ENCODE measurements at regions not wholly inside any gene's neighbourhood (a gene's known extent, or its start where the extent isn't known, plus 50 kb on each side); places are given as distances from the start of the nearest gene placed in this dataset.

DNA sequence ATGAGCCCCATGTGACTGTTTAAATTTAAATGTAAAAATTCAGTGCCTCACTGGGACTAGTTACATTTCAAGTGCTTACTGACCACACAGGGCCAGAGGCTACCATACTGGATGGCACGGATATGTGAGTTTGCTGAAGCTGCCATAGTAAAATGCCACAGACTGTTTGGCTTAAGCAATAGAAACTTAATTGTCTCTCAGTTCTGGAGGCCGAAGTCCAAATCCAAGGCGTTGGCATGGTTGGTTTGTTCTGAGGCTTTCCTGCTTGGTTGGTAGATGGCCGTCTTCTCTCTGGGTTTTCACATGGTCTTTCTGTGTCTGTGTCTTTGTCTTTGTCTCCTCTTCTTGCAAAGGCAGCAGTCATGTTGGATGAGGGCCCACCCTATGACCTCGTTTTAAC lies 878.9 kb upstream of the RBFOX1 start (continued):
- TF ChIP-seq, protein P1, sequence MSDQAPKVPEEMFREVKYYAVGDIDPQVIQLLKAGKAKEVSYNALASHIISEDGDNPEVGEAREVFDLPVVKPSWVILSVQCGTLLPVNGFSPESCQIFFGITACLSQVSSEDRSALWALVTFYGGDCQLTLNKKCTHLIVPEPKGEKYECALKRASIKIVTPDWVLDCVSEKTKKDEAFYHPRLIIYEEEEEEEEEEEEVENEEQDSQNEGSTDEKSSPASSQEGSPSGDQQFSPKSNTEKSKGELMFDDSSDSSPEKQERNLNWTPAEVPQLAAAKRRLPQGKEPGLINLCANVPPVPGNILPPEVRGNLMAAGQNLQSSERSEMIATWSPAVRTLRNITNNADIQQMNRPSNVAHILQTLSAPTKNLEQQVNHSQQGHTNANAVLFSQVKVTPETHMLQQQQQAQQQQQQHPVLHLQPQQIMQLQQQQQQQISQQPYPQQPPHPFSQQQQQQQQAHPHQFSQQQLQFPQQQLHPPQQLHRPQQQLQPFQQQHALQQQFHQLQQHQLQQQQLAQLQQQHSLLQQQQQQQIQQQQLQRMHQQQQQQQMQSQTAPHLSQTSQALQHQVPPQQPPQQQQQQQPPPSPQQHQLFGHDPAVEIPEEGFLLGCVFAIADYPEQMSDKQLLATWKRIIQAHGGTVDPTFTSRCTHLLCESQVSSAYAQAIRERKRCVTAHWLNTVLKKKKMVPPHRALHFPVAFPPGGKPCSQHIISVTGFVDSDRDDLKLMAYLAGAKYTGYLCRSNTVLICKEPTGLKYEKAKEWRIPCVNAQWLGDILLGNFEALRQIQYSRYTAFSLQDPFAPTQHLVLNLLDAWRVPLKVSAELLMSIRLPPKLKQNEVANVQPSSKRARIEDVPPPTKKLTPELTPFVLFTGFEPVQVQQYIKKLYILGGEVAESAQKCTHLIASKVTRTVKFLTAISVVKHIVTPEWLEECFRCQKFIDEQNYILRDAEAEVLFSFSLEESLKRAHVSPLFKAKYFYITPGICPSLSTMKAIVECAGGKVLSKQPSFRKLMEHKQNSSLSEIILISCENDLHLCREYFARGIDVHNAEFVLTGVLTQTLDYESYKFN (CRISPR knock-in tag; conservative IDR thresholded peaks at IDR 0.05) = no peak
- TF ChIP-seq DRAP1 (CRISPR knock-in tag; IDR thresholded peaks at IDR 0.05) = no peak

- intact Hi-C loops (cut with micrococcal nuclease; ENCODE audit: unreplicated experiment) (no loop called here), in situ Hi-C loops (cut with HindIII; ENCODE audit: extremely low pct_ligation_motif_present, low pct_unique_long_range_greater_than_20kb) (no loop called here)
- no peak for FAIRE-seq
- Histone ChIP-seq H3K4me3 (replicated peaks in 1 of 3; ENCODE audit: insufficient read depth in 1 of 3, low read depth in 2 of 3, low read length in 3 of 3) (no peak overlapping the region), H3K9ac (ENCODE audit: insufficient read depth, low read depth, low read length) (no peak overlapping the region), H3K27me3 (ENCODE audit: control insufficient read depth in 1 of 2, insufficient read depth in 2 of 2, low read length in 2 of 2) (no peaks in the 10 kb centered on the region), H3K4me1 (ENCODE audit: insufficient read depth, low read length) (no peaks in the 10 kb centered on the region), H3K79me2 (ENCODE audit: insufficient read depth, low read length) (no peaks in the 10 kb centered on the region), H3K9me3 (ENCODE audit: low read length) (peaks cover 11% of the 10 kb centered on the region), H2AFZ (ENCODE audit: low read length) (no peak overlapping the region), H3K4me2 (ENCODE audit: low read depth, low read length) (no peak overlapping the region), H3K27ac (ENCODE audit: extremely low read length, insufficient read depth, low read length) (no peak overlapping the region), H3K36me3 (replicated peaks in 1 of 2; ENCODE audit: control insufficient read depth in 1 of 2, insufficient read depth in 2 of 2, low read length in 2 of 2) (no peaks in the 10 kb centered on the region), H4K20me1 (ENCODE audit: insufficient read depth, low read length) (no peaks in the 10 kb centered on the region)
- CTCF ChIA-PET (ENCODE audit: low intra/inter-chr PET ratio, low total read pairs) = no interaction called here
- no peak for ATAC-seq
- POLR2A ChIA-PET = no interaction called here
- DNase-seq (ENCODE audit: low spot score) = no peak
- no TSS peak for BruUV-seq (replicated peaks)
- WGBS (ENCODE audit: low lambda C conversion rate) = 46% methylated on average over 17 of the region's 17 CpGs
- TF ChIP-seq ZNF251 (CRISPR knock-in tag; IDR thresholded peaks at IDR 0.05) (no peak), ASH2L (IDR thresholded peaks at IDR 0.05; ENCODE audit: insufficient read length, low read depth, low read length) (no peak), NR2C2 (CRISPR knock-in tag; IDR thresholded peaks at IDR 0.05; ENCODE audit: borderline replicate concordance) (no peak), ZBTB44 (CRISPR knock-in tag; IDR thresholded peaks at IDR 0.05) (no peak), ZNF782 (CRISPR knock-in tag; IDR thresholded peaks at IDR 0.05; ENCODE audit: borderline replicate concordance) (no peak), MEIS1 (CRISPR knock-in tag; IDR thresholded peaks at IDR 0.05; ENCODE audit: borderline replicate concordance) (no peak), IRF2 (CRISPR knock-in tag; IDR thresholded peaks at IDR 0.05) (no peak), ZNF850 (CRISPR knock-in tag; conservative IDR thresholded peaks at IDR 0.05) (no peak), ATAD3A (CRISPR knock-in tag; IDR thresholded peaks at IDR 0.05) (no peak), FOXO1 (CRISPR knock-in tag; IDR thresholded peaks at IDR 0.05) (no peak), ZNF746 (CRISPR knock-in tag; IDR thresholded peaks at IDR 0.05) (no peak), IKZF1 (IDR thresholded peaks at IDR 0.05) (no peak), ZNF790 (CRISPR knock-in tag; IDR thresholded peaks at IDR 0.05; ENCODE audit: borderline replicate concordance) (no peak), RNF2 (conservative IDR thresholded peaks at IDR 0.05; ENCODE audit: low read depth) (no peak), BORCS8-MEF2B (CRISPR knock-in tag; IDR thresholded peaks at IDR 0.05) (no peak), NONO (IDR thresholded peaks at IDR 0.05) (no peak), NONO (CRISPR knock-in tag; conservative IDR thresholded peaks at IDR 0.05) (no peak)
Observed at GRCh38 chr16:6447021-6447790, 885.4 kb upstream of the RBFOX1 start.

Measured in HepG2 (cell line).